ENCODE measurements at regions not wholly inside any gene's neighbourhood (a gene's known extent, or its start where the extent isn't known, plus 50 kb on each side); places are given as distances from the start of the nearest gene placed in this dataset.

DNA sequence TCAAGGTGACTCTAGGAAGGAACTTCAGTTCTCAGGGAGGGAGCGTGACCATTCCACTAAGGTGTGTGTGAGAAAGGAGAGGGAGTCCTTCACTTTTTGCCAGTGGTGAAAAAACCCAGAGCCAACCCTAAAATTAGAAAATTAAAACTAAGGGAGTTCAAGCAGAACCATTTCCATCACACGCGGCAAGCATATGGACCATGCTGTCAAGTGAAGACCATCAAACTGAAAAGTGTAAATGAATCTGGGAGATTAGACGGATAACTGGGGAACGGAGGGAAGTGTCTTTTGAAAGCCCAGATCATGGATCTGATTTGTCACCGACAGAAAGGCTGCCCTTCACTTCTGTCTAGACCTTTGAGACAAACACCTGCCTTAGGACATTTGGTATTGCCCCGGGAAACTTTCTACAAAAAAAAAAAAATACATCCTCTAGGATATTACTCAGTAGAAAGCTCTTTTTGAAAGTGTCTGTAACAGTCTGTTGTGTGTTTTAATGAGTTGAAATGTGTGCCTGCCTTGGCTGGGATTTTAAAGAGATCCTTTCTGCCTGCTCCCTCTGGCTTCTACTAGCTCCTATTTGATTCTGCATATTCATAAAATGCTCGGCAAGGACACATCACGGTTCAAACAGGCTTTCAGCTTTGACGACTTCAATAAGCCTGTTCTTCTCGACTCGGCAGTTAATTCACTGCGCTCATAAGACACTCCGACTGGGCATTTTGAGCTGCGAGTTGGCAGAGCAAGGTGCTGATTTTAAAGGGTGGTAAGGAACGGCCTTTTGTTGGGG is 81.4 kb upstream of the ERCC4 start:
- TF ChIP-seq MAX (IDR thresholded peaks at IDR 0.05; ENCODE audit: insufficient read depth, insufficient read length) (no peak), POLR2A (IDR thresholded peaks at IDR 0.05; ENCODE audit: low read depth, low read length) (no peak)
- TF ChIP-seq, protein P1, sequence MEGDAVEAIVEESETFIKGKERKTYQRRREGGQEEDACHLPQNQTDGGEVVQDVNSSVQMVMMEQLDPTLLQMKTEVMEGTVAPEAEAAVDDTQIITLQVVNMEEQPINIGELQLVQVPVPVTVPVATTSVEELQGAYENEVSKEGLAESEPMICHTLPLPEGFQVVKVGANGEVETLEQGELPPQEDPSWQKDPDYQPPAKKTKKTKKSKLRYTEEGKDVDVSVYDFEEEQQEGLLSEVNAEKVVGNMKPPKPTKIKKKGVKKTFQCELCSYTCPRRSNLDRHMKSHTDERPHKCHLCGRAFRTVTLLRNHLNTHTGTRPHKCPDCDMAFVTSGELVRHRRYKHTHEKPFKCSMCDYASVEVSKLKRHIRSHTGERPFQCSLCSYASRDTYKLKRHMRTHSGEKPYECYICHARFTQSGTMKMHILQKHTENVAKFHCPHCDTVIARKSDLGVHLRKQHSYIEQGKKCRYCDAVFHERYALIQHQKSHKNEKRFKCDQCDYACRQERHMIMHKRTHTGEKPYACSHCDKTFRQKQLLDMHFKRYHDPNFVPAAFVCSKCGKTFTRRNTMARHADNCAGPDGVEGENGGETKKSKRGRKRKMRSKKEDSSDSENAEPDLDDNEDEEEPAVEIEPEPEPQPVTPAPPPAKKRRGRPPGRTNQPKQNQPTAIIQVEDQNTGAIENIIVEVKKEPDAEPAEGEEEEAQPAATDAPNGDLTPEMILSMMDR (IDR thresholded peaks at IDR 0.05; ENCODE audit: extremely low read depth in 1 of 2, insufficient read depth in 1 of 2, low read depth in 1 of 2, low read length in 2 of 2): no peak

Data from endothelial cell of umbilical vein (primary cell).